GM13977 (cell line): ENCODE measurements at regions not wholly inside any gene's neighbourhood (a gene's known extent, or its start where the extent isn't known, plus 50 kb on each side); places are given as distances from the start of the nearest gene placed in this dataset.
"Not testable (repeated sequence)": the region's sequence is repeated elsewhere in the genome, so short reads cannot be mapped to it uniquely, and the experiment has no call there.

Experiments
- DNase-seq: peaks from one replicate; pipeline ENCODE4 v3.0.0; 2012; ENCODE audit warnings: low spot score
- CTCF ChIP-seq: IDR thresholded peaks from 2 replicates; pipeline ENCODE4 v1.5.1; 2012; ENCODE audit warnings: mild to moderate bottlenecking, control low read depth; ENCODE audit not compliant: insufficient read depth; ENCODE audit errors: extremely low read depth, missing control alignments
- in situ Hi-C: fragments of 300-500 bp; cut with MboI; formaldehyde crosslinking; loops from one replicate; pipeline ENCODE4 v1.12.0; 2022; ENCODE audit warnings: low sequenced_read_pairs, low pct_unique_long_range_greater_than_20kb, mixed read lengths, inconsistent platforms; ENCODE audit not compliant: unreplicated experiment

- no peak for DNase-seq
- no peak for TF ChIP-seq CTCF
- in situ Hi-C loops, result no loop called here
Measured at GRCh38 chr4:123529278-123529568, 132.6 kb downstream of the SPRY1 start.

GRCh38 chr4:123530357-123530756 lies 133.8 kb downstream of the SPRY1 start:
- no peak for DNase-seq
- TF ChIP-seq CTCF, result no peak
- in situ Hi-C loops, result no loop called here

- no peak for TF ChIP-seq CTCF
- in situ Hi-C loops, result no loop called here
- DNase-seq, result no peak
Measured at GRCh38 chr4:123535037-123535748, 138.6 kb downstream of the SPRY1 start.

GRCh38 chr4:123536225-123536624 lies 139.6 kb downstream of the SPRY1 start:
- TF ChIP-seq CTCF, result no peak
- in situ Hi-C loops, result no loop called here
- DNase-seq, result no peak

- DNase-seq, in situ Hi-C loops: not testable (repeated sequence)
Measured at GRCh38 chr4:123537906-123538402, 141.4 kb downstream of the SPRY1 start.

- DNase-seq, result no peak
- in situ Hi-C loops, result no loop called here
Measured at GRCh38 chr4:123545667-123546572, 149.3 kb downstream of the SPRY1 start.

More at GRCh38 chr4:123545667-123546572, 149.3 kb downstream of the SPRY1 start:
- no peak for TF ChIP-seq CTCF
